NB4 (cell line): ENCODE measurements at regions not wholly inside any gene's neighbourhood (a gene's known extent, or its start where the extent isn't known, plus 50 kb on each side); places are given as distances from the start of the nearest gene placed in this dataset.

Experiments used
- DNase-seq: peaks from one replicate; pipeline ENCODE4 v3.0.0; 2010; ENCODE audit warnings: low read depth
- H3K4me3 ChIP-seq: one replicate; pipeline ENCODE4 v1.5.1; 2011; ENCODE audit warnings: mild to moderate bottlenecking, low read depth, low read length, moderate library complexity
- CTCF ChIP-seq: IDR thresholded peaks from one replicate; pipeline ENCODE4 v1.5.1; 2012; ENCODE audit warnings: low read depth, low read length
- MAX ChIP-seq: IDR thresholded peaks from 2 replicates; pipeline ENCODE4 v1.6.1; 2011; ENCODE audit warnings: low read depth, low read length
- MYC ChIP-seq: IDR thresholded peaks from 2 replicates; pipeline ENCODE4 v1.6.1; 2011; ENCODE audit warnings: low read depth, low read length
- POLR2A ChIP-seq: IDR thresholded peaks from 2 replicates; pipeline ENCODE4 v1.6.1; 2011; ENCODE audit warnings: mild to moderate bottlenecking; ENCODE audit not compliant: insufficient read length; ENCODE audit errors: extremely low read depth

- no peak for DNase-seq
- H3K4me3 ChIP-seq: no peak overlapping the region
- no peak for TF ChIP-seq MAX
- TF ChIP-seq POLR2A: no peak
- TF ChIP-seq MYC: no peak
- no peak for TF ChIP-seq CTCF
Measured at GRCh38 chr20:56698297-56698696, 69.2 kb downstream of the TFAP2C start.

- no peak for DNase-seq
- TF ChIP-seq MYC (no peak), CTCF (no peak), MAX (no peak), POLR2A (no peak)
- no peak overlapping the region for H3K4me3 ChIP-seq
Measured at GRCh38 chr20:56698749-56699148, 69.6 kb downstream of the TFAP2C start.

- no peak overlapping the region for H3K4me3 ChIP-seq
- TF ChIP-seq MYC: no peak
- TF ChIP-seq POLR2A: no peak
- TF ChIP-seq CTCF: no peak
- no peak for TF ChIP-seq MAX
- no peak for DNase-seq
Measured at GRCh38 chr20:56702931-56703840, 74.1 kb downstream of the TFAP2C start.

- DNase-seq: no peak
- TF ChIP-seq MYC: no peak
- TF ChIP-seq CTCF: no peak
- no peak for TF ChIP-seq POLR2A
- no peak for TF ChIP-seq MAX
- H3K4me3 ChIP-seq: no peak overlapping the region
Measured at GRCh38 chr20:56706867-56707360, 77.8 kb downstream of the TFAP2C start.

- TF ChIP-seq CTCF (no peak), POLR2A (no peak), MYC (no peak), MAX (no peak)
- no peak overlapping the region for H3K4me3 ChIP-seq
Measured at GRCh38 chr20:56708991-56709390, 79.9 kb downstream of the TFAP2C start.

More at GRCh38 chr20:56708991-56709390, 79.9 kb downstream of the TFAP2C start:
- DNase-seq: no peak
